ENCODE measurements at regions not wholly inside any gene's neighbourhood (a gene's known extent, or its start where the extent isn't known, plus 50 kb on each side); places are given as distances from the start of the nearest gene placed in this dataset.

DNA sequence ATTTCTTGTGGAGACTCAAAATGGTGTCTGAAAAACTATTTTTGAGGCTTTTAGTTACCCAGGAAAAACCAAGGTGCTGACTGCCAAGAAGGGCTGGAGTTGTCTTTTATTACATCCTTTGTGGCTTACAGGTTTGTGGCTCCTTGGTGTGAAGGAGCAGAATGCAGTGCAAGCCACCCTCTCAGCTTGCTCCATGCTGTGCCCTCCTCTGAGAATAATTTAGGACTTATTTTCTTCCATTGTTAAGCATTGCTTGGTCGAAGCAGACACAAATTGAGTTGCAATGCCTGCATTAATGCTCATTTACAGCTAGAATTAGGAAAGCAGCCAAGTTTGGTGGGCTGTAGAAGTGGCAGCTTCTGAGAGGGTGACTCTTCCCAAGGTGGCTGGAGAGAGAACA lies 272.2 kb downstream of the KIF4B start:
- in situ Hi-C loops (cut with HindIII; ENCODE audit: low sequenced_read_pairs), result no loop called here

DNA sequence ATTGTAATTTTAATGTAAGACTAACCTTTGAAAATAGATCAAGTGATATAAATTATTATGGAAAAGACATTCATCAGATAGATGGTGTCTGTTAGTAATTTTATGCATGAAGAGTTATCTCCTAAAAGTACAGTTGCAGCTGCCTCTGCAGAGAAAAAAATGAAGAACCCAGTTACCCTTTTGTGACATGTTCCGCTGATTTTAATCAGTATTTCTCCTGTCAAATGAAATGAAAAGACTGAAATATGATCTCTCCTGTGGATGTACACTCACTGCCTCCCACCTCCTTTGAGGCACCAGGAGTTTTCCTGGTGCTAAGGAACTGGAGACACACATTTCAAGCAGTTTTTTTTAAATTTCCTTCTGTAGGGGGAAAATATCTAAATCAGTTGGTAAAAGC lies 277.4 kb downstream of the KIF4B start:
- in situ Hi-C loops (cut with HindIII; ENCODE audit: low sequenced_read_pairs), result no loop called here

DNA sequence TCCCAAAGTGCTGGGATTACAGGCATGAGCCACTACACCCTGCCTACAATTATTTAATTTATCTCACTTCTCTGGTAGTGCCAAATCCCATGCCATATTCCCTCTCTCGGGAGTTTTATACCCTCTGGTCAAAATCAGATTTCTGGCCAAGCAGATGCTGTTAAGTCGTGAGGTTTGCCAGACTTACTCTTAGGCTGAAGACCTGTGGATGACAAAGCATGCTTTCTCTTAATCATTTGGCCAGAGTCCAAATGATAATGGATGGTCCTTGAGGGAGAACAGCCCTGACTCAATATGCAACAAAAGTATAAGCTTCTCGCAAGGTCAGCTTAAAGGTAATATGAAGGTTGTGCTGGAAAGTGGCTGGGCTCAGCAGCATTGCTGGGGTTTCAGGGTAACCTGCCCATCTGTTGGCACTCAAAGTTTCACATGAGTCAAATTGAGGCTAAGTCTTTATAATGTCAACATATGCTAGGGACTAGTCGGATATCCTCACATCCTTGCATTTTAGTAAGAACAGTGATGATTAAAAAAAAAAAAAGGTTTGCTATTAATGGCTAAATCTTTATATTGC lies 280.1 kb downstream of the KIF4B start:
- in situ Hi-C loops (cut with HindIII; ENCODE audit: low sequenced_read_pairs), result no loop called here

DNA sequence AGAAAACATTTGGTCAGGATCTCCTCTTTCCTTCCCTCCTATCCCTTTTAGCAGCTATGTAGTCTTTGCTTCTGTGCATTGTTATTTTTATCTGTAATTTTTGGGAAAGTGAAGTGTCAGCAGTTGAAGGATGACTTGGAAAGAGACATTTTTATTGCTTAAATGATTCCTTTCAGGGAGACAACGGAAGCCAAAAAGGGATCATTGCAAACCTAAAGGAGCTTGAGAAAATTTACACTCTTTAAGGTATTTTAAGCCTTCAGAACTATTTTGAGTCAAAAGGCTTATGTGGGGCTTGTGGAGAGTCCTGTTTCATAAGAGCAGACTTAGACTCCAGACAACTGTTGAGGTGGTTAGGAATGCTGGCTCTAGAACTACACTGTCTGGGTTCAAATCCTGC lies 281.6 kb downstream of the KIF4B start:
- in situ Hi-C loops (cut with HindIII; ENCODE audit: low sequenced_read_pairs), result no loop called here

DNA sequence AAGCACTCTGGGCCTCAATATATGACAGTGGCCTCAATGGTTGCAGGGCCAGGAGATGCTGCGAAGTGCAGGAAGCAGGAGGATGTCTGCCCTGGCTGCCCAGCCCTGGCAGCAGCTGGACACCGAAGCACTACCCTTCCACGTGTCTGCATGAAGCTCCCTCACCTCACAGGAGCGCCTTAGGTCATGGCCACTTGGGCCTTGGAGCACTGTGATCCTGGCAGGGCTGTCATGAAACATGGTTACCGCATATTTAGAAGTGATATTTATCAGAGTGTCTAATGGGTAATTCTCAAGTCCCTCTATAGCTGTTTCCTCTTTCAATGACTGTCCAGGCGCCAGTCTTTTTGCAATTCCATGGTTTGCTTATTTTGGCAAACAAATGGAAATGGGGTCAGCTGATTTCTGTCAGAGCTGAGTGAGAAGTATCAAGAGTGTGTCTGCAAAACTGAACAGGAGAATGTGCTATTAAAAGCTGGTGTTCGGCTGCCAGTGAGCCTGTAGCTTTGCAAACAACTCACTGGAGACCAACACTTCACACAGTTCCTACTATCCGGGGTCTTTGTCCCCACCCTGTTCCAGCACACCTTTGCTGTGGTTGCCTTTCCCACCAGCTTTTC lies 285.9 kb downstream of the KIF4B start:
- in situ Hi-C loops (cut with HindIII; ENCODE audit: low sequenced_read_pairs), result no loop called here

DNA sequence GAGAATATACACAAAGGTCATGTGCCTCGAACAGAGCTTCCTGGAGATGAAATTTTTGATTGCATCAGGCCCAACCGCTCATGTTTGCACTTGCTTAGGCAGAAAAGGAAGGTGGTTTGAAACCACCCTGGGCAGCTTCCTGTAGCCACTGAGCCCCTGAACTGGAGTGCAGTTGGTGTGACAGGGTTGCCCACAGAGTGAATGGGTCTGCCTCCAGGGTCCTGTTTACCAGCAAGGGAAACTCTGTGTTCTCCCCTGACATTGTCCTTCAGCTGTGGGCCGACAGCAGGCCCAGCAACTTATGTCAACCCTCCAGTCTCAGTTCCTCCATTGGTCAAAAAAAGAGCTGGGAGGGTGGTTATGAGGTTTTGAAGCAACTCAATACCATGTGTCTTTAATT lies 289.6 kb downstream of the KIF4B start:
- in situ Hi-C loops (cut with HindIII; ENCODE audit: low sequenced_read_pairs), result no loop called here

DNA sequence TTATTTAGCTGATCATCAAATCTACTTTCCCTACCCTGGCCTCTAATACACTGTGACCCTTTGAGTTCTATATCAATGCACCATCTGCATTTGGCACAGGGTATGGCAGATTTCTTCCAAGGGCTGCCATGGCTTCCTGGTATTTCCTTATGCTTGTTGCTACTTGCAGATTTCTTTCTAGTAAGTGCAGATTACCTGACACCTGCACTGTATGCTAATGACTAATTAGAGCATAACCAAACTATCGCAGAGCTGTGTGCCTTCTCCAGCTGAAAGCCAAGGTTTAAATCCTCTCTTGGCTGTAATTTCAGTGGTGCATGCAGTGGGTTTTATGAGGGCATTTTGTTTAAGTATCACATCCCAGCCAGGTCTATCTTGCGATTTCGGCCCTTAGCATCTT lies 293.7 kb downstream of the KIF4B start:
- in situ Hi-C loops (cut with HindIII; ENCODE audit: low sequenced_read_pairs), result no loop called here

DNA sequence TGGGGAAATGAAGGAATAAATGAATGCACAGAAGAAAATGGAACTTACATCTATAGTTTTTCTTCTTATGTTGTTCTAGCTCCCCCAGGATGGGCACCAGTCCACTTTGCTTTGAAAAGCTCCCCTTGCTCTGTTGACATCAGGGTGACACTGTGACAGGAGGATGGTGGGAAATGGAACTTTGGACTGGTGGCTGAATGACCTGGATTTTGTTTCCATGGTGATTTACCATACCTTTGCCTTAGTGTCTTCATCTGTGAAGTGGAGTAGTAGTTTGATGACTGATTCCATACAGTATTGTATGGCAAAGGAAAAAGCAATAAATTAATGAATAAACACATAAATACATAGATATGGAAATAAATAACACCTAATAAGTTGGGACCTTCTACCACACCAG lies 294.7 kb downstream of the KIF4B start:
- in situ Hi-C loops (cut with HindIII; ENCODE audit: low sequenced_read_pairs), result no loop called here

DNA sequence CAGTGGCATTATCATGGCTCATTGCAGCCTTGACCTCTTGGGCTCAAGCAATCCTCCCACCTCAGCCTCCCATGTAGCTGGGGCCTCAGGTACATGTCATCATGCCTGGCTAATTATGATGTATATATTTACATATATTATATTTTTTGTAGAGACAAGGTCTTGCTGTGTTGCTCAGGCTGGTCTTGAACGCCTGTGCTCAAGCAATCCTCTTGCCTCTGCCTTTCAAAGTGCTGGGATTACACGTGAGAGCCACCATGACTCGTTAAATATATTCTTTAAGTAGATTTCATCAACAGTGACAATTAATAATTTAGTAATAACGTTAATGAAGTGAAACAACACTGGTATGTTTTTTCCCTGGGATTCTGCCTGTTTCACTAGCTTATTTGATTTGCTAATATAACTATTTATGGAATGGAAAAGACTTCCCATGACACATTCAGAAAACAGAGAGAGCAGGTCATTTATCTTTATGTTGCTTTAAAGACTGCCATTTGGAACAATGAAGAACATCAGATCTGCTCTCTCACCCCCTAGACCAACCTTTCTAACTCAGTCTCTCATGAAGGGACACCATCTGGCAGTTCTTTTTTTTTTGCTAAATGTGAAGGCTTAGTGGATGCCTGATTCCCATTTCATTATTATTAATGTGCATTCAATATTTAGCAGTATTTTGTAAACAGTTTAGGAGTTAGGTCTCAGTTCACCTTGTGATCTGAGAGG lies 295.6 kb downstream of the KIF4B start:
- in situ Hi-C loops (cut with HindIII; ENCODE audit: low sequenced_read_pairs), result no loop called here

DNA sequence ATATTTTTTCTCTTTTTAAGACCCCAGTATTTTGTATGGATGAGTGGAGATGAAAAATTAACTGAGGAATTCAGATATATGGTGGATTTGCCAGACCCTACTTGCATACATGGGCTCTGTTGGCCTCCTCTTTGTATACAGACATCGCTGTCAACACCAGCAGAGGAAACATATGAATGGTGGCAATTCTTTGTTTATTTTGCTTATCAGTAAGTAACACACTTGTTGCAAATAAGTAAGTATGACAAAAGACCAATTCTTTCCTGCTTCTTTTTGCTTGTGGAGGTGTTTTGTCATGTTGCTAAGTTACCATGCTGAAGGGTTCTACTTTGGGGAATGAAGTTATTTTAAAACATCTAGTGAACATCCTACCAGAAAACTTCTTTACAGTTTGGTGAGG lies 298.2 kb downstream of the KIF4B start:
- in situ Hi-C loops (cut with HindIII; ENCODE audit: low sequenced_read_pairs), result no loop called here

DNA sequence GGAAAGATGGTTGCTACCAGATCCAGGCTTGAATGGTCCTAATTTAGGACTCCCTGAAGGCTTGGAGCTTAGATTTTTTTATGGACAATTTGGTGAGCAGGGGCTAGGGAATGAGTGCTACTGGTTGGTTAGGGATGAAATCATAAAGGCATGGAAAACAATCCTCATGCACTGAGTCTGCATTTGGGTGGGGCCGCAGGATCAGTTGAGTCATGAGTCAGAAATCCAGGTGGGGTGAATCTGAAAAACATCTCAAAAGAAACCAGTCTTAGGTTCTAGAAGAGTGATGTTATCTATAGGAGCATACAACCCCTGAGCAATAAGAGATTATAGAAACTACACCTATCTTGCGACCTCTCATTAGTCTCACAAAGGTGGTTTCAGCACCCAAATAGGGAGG lies 300.0 kb downstream of the KIF4B start:
- in situ Hi-C loops (cut with HindIII; ENCODE audit: low sequenced_read_pairs), result no loop called here

DNA sequence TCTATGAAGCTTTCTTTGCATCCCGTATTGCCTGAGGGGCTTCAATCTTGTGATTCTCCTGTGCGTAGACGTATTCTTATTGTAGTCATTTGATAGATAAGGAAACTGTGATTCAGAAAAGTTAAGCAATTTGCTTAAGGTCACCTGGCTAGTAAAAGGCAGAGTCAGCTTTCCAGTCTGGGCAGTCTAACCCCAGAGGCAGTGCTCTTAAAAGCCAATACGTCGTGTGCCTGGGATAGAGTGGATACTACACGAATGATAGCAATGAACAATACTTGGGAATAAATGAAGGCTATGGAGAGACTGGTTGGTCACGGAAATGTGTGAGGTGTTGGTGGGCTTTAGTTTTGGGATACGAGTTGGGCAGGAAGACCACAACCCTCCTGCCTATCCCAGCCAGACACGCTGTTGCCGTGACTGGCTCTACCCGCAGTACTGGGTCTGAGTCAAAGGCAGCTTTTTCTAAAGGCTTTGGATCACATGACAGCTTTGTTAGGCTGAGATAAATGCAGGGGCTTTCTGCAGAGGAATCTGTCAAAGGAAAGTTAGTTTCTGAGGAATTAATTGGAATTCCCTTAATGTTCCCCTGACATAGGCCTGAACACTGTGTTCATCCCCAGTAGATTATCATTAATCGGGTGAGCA lies 302.6 kb downstream of the KIF4B start:
- in situ Hi-C loops (cut with HindIII; ENCODE audit: low sequenced_read_pairs), result no loop called here

DNA sequence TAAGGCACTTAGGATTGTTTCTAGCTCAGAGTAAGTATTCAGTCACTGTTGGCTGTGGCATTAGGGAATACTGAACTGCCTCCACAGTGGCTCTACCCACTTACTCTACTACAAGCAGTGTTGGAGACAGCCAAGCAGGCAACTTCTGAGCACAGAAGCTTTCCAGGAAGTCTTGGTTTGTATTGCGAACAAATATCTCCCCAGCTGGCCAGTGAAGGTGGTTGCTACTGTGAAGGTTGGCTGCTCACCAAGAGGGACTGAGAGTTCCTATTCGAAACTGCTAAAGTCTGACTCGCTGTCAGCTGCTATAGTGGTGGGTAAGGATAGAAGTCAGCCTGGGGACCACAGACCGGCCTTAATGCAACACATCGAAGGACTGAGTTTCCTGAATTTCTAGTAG lies 319.1 kb downstream of the KIF4B start:
- in situ Hi-C loops (cut with HindIII; ENCODE audit: low sequenced_read_pairs), result no loop called here

DNA sequence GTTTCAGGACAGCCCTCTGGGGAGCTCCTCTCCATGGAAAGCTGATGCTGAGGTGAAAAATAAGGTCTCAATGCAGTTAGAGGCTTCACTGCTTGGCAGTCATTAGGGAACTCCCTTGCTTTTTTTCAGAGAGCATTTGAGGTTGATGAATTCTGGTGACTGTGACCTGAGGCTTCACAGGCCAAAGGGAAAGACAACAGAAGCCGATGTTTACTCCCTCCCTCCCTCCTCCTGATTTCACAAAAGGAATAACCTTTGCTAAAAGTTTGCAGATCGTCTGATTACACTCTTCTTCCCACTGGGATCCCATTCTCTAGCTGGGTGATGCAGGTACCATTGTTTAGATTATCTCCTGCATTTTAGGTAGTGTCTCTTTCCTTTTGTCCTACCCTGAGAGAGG lies 329.4 kb downstream of the KIF4B start:
- in situ Hi-C loops (cut with HindIII; ENCODE audit: low sequenced_read_pairs), result no loop called here

DNA sequence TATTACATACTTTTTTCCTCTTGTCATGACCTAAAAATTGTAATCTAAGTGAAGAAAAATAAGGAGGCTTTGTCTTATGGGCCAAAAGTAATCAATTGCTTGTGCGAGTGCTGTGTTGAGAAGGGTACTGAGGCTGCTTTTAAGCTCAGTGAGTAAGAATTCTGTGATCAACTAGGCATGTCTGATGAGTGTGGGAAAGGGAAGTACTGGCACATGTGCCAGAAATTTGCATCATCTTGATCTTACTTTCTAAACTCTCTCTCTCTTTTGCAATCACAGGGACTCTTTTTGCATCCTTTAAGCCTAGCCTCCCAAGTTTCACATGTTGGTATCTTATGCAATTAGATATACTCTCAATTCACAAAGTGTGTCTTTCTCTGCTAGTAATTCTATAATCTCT lies 329.9 kb downstream of the KIF4B start:
- in situ Hi-C loops (cut with HindIII; ENCODE audit: low sequenced_read_pairs), result no loop called here

DNA sequence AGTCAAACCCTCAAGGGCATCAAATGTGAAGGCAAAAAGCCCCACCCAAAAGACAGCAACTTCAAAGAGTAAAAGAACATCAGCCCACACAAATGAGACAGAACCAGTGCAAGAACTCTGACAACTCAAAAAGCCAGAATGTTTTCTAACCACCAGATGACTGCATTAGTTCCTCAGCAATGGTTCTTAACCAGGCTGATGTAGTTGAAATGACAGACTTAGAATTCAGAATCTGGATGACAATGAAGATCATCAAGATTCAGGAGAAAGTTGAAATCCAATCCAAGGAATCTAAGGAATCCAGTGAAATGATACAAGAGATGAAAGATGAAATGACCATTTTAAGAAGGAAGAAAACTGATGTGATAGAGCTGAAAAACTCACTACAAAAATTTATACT lies 339.7 kb downstream of the KIF4B start:
- in situ Hi-C loops (cut with HindIII; ENCODE audit: low sequenced_read_pairs), result no loop called here

DNA sequence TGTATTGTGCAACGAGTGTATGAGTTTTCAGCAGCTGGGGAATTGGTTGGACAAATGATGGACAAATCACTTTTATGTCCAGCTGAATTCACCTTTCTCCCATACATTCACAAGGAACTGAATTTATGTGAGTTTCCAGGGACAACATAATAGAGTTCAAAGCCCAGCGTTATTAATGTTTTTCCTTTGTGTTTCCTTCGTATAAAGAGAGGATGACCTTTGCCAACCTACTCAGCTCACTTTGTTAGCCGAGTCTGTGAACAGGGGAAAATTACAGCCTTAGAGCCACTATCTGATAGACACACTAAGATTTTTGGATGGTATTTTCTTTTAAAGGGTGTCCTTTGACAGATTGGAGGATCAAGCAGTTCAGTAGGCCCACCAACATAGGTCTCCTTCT lies 352.5 kb downstream of the KIF4B start:
- in situ Hi-C loops (cut with HindIII; ENCODE audit: low sequenced_read_pairs), result no loop called here

DNA sequence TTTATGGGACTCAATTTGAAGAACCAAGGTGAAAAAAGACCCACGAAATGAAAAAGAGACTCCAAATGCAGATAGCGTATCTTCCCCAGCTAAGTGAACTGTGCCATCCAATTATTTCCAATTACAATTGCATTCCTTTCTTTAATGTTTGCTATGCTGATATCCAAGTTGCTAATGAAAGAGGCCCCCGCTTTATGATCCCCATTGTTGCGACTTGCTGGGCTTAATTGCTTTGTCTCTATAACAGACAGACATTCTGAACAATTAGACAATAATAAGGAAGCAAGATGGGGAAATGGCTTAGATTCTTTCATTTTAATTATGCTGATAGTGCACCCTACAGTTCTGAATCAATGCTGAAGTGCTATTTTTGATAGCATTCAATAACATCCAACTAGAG lies 354.3 kb downstream of the KIF4B start:
- in situ Hi-C loops (cut with HindIII; ENCODE audit: low sequenced_read_pairs), result no loop called here

DNA sequence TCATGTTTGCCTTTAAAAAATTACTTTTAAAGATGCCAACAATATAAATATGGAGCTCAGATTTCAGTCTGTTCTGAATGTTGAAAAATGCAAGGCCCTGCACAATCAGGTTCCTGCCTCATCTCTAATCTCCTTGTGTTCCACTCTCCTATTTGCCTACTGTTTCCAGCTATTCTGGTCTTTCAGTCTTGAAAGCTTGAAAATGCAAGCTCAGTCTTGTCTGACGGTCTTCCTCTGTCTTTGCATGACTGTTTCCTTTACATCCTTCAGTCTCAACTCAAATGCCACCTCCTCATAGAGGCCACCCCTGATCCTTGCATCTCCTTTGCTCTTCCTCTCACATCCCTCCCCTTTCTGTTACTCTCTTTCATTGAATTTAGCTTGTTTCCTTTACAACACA lies 354.9 kb downstream of the KIF4B start:
- in situ Hi-C loops (cut with HindIII; ENCODE audit: low sequenced_read_pairs), result no loop called here

DNA sequence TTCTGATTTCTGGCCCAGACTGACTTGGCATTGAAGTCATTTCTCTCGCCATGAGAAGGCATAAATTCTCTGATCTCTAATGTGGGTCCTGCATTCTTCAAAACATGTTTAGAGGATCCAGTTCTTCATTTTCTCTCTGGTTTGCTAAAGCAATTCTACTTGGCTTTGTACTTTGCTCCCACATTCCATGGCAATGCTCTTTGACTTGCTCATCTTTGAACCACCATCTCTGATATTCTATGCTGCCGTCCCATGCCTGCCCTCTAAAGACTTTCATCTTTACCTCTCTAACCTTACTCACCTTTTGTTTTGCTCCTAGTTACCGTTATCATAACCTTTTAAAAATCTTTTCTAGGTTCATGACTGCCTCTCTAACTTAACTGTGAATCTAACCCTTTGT lies 366.9 kb downstream of the KIF4B start:
- in situ Hi-C loops (cut with HindIII; ENCODE audit: low sequenced_read_pairs), result no loop called here

DNA sequence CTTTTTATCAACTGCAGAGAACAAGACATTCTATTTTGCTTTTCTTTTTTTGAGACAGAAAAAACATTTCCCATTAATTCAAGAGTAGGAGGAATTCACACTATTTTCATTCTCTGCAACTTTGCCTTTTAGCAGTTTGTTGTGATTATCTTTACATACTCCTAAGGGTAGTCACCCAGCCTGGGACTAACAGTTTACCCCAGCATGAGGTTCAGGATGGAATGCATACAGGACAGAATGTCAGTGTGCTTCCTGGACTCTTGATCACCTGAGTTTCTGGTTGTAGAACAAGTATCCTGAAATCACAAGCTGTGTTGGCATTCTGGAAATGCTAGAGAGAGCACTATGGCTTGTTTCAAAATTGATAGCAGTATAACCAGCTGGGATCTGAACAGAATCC lies 368.1 kb downstream of the KIF4B start:
- in situ Hi-C loops (cut with HindIII; ENCODE audit: low sequenced_read_pairs), result no loop called here

DNA sequence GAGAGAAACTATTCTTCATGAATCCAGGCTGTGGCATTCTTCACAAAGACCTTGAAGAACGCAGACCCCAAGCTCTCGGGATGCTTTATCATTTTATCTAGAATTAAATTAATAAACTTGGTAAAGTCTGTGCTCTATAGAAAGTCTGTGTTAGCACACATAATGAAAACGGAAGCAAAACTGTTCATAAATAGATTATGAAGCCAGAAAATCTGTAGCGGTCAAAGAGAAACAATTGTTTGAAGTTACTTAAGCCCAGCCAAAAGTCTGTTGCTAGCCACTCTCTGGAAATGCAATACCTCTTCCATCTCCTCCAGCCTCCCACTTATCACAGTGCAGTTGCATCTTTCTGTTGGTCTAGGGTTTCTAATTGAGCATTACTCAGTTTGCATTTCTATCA lies 375.9 kb downstream of the KIF4B start:
- in situ Hi-C loops (cut with HindIII; ENCODE audit: low sequenced_read_pairs), result no loop called here

Data from endothelial cell of hepatic sinusoid (primary cell).